Tibial nerve (tissue), 3 donors: ENCODE measurements at regions not wholly inside any gene's neighbourhood (a gene's known extent, or its start where the extent isn't known, plus 50 kb on each side); places are given as distances from the start of the nearest gene placed in this dataset.

Source experiments
- POLR2A ChIP-seq, 2 donors: fragments of 450-650 bp; IDR thresholded peaks; one replicate each; pipeline ENCODE4 v1.6.1; 2017; ENCODE audit warnings: antibody characterized with exemption in 2 of 2, mild to moderate bottlenecking in 2 of 2, moderate library complexity in 2 of 2
- TF ChIP-seq, protein P1 (sequence below), 5 experiments: fragments of 200-600 bp in 3 of 5; fragments of 450-650 bp in 2 of 5; sonication (generic) in 3 of 5; IDR thresholded peaks; one replicate each; pipeline ENCODE4 v1.5.1; 2016 to 2019; ENCODE audit warnings: antibody characterized with exemption in 5 of 5, mild to moderate bottlenecking in 3 of 5, moderate library complexity in 2 of 5

GRCh38 chr10:128373071-128373749 lies 247.0 kb upstream of the MKI67 start:
- TF ChIP-seq, protein P1, sequence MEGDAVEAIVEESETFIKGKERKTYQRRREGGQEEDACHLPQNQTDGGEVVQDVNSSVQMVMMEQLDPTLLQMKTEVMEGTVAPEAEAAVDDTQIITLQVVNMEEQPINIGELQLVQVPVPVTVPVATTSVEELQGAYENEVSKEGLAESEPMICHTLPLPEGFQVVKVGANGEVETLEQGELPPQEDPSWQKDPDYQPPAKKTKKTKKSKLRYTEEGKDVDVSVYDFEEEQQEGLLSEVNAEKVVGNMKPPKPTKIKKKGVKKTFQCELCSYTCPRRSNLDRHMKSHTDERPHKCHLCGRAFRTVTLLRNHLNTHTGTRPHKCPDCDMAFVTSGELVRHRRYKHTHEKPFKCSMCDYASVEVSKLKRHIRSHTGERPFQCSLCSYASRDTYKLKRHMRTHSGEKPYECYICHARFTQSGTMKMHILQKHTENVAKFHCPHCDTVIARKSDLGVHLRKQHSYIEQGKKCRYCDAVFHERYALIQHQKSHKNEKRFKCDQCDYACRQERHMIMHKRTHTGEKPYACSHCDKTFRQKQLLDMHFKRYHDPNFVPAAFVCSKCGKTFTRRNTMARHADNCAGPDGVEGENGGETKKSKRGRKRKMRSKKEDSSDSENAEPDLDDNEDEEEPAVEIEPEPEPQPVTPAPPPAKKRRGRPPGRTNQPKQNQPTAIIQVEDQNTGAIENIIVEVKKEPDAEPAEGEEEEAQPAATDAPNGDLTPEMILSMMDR (IDR thresholded peaks at IDR 0.05): no peak
- TF ChIP-seq POLR2A (IDR thresholded peaks at IDR 0.05): no peak
